ENCODE measurements at regions not wholly inside any gene's neighbourhood (a gene's known extent, or its start where the extent isn't known, plus 50 kb on each side); places are given as distances from the start of the nearest gene placed in this dataset.
"Not testable (repeated sequence)": the region's sequence is repeated elsewhere in the genome, so short reads cannot be mapped to it uniquely, and the experiment has no call there.

GRCh38 chr7:16265863-16266458, 155.4 kb downstream of the CRPPA start:
- no peak for DNase-seq

DNA sequence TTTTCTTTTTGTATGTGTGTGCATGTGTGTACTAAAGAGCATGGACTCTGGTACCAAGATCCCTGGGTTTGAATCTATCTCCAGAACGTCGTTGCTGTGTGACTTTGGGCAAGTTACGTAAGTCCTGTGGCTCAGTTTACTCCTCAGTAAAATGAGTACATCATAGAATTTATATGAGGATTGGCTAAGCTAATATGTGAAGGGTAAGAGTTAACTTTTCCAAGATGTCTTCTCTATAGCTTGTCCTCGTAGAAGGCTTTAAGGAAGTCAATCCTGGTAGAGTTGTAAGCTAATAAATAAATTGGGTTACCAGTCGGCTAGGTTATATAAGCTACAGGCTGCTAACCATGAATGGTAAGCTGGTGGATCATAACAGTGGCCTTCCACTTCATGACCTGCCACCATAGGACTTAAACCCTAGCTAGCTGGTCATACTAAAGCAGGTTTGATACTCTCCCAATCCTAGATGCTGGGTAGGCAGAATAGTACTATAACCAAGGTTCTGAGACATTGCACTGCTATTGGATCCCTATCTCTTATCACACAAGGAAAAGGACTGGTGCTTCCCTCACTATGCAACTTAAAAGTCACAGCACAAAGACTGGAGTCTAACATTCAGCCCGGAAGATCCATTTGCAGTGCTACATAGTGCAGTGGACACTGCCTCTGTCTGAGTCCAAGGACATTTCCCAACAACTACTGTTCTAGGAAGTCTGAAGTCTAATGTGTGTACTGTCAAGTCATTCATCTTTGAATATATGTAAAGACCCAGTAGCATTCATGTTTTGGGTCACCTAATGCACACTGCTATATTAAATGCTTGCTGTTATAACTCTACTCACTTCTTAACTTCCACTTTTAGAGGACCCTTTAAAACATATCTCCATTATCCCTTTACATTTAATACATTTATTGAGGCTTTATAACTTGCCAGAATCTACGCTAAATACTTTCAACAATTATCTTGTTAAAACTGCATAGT, 156.2 kb downstream of the CRPPA start:
- no peak for DNase-seq

DNA sequence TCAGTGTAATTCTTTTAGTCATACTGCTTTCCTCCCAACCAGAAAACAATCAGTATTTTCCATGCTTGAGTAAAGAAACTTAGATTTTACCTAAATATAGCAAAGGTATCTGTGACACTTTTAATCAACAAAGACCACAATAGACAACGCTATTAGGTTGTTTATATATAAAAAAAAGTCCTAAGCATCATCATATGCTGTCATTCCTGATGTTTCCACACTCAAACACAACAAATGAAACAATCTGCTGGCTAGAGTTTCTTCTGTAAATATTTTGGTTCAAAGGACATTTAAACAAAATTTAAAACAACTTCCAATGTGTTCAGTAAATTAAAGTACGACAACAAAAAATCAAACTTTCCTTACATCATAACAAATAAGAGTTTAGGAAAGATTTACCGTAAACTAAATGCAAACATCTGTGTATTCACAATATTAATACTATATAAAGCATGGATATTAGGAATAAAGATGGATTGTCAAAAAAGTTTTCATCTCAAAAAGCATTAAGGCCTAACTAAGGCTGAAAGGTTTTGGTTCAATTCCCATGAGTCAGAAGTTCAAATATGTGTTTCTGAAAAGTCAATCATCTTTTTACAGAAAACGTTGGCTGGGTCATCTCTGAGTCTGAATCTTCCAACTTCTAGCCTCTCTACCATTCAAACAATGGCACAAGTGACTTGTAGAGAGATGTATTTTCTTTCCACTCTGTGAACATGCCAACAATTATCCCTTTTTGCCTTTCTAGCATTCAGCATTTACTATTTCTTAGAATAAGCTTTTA, 157.1 kb downstream of the CRPPA start:
- DNase-seq: no peak

- not testable (repeated sequence) for DNase-seq
These were observed 158.0 kb downstream of the CRPPA start for GRCh38 chr7:16263377-16263776.

- no peak for DNase-seq
These were observed 159.7 kb downstream of the CRPPA start for GRCh38 chr7:16261654-16262053.

- DNase-seq: no peak
These were observed 160.2 kb downstream of the CRPPA start for GRCh38 chr7:16261100-16261499.

- no peak for DNase-seq
These were observed 161.1 kb downstream of the CRPPA start for GRCh38 chr7:16260236-16260728.

GRCh38 chr7:16256419-16256818, 164.9 kb downstream of the CRPPA start:
- not testable (repeated sequence) for DNase-seq

DNA sequence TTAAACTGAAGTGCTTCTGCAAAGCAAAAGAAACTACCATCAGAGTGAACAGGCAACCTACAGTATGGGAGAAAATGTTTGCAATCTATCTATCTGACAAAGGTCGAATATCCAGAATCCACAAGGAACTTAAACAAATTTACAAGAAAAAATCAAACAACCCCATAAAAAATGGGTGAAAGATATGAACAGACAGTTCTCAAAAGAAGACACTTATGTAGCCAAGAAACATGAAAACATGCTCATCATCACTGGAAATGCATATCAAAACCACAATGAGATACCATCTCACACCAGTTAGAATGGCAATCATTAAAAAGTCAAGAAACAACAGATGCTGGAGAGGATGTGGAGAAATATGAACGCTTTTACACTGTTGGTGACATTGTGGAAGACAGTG, 165.4 kb downstream of the CRPPA start:
- not testable (repeated sequence) for DNase-seq

GRCh38 chr7:16250655-16251054, 170.7 kb downstream of the CRPPA start:
- DNase-seq: not testable (repeated sequence)

DNA sequence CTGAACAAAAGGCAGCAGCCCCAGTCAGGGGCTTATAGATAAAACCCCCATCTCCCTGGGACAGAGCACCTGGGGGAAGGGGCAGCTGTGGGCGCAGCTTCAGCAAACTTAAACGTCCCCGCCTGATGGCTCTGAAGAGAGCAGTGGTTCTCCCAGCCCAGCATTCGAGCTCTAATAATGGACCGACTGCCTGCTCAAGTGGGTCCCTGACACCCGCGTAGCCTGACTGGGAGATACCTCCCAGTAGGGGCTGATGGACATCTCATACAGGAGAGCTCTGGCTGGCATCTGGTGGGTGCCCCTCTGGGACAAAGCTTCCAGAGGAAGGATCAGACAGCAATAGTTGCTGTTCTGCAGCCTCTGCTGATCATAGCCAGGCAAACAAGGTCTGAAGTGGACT, 172.1 kb downstream of the CRPPA start:
- not testable (repeated sequence) for DNase-seq

DNA sequence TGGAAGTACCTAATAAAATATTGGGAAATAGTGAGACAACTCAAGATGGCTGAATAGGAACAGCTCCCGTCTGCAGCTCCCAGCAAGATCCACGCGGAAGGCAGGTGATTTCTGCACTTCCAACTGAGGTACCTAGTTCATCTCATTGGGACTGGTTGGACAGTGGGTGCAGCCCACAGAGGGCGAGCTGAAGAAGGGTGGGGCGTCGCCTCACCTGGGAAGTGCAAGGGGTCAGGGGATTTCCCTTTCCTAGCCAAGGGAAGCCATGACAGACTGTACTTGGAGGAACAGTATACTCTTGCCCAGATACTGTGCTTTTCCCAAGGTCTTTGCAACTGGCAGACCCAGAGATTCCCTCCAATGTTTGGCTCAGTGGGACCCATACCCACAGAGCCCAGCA, 172.8 kb downstream of the CRPPA start:
- not testable (repeated sequence) for DNase-seq

- DNase-seq: no peak
These were observed 176.9 kb downstream of the CRPPA start for GRCh38 chr7:16244469-16244868.

DNA sequence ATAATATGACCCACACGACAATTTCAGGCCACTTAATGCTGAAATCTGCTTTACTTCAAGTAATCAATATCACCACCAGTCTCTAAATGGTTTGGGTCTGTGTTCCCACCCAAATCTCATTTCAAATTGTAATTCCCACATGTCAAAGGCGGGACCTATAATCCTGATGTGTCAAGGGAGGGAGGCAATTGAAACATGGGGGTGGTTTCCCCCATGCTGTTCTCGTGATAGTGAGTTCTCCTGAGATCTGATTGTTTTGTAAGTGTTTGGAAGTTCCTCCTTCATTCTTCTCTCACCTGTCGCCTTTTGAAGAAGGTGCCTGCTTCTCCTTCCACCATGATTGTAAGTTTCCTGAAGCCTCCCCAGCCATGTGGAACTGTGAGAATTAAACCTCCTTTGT, 178.4 kb downstream of the CRPPA start:
- DNase-seq: no peak

DNA sequence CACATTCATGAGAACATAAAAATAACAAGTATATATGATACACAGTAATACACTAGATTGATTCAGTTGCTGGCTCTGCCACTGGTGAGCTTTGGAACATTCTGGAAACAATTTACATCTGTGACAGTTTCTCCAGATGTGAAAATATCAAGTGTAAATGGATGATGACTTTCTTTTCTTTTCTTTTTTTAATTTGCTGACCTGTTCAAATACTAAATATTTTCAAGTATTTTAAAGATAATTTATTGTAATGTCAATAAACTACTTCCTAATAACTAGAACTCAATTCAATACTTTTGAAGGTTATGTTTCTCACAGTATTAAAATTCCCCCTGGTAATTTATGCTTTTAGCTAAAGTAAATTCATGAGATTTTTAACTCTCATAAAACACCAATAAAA, 180.3 kb downstream of the CRPPA start:
- DNase-seq: no peak

DNA sequence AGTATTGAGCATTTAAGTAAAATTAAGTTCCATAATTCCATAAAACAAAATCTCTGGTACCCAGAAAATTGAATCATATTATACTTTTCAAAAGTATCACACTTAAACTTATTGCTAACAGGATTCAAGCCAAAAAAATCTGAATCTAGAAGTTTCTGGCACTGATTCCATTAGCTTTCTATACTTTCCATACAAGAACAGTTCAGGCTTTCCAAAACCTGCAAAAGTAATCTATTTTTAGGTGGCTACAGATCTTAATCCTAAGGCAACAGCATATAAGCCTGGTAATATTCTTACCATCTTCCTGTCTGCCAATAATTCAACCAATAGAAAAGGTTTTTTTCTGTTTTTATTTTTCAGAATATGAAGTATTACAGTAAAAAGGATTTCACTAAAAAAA, 185.0 kb downstream of the CRPPA start:
- no peak for DNase-seq

- no peak for DNase-seq
These were observed 185.9 kb downstream of the CRPPA start for GRCh38 chr7:16235147-16236114.

DNA sequence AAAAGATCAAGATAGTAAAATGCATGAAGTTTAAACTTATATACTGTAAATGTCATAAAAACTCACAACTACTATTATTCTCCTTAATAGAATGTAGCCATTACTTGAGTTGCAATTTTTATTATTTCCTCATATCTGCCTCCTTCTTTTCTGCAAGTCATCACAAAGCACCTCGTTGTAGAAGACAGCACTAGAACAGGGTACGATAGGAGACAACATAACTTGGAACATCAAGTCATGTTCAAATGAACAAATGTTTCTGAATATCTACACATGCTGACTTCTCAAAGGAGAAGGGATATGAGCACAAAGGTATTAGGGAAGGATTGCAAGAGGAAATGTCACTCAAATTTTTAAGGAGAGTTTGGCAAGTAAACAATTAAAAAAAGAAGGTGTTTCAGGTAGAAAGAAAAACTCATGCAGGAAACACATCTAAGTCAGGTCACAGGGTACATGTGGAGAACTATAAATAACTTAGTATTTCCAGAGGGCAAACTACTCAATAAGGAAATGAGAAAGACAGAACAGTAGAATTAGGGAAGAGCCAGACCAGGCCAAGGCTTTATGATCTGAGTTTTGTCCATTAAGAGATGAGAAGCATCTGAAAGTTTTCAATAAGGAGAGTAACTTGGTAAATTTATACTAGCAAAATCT, 186.7 kb downstream of the CRPPA start:
- no peak for DNase-seq

DNA sequence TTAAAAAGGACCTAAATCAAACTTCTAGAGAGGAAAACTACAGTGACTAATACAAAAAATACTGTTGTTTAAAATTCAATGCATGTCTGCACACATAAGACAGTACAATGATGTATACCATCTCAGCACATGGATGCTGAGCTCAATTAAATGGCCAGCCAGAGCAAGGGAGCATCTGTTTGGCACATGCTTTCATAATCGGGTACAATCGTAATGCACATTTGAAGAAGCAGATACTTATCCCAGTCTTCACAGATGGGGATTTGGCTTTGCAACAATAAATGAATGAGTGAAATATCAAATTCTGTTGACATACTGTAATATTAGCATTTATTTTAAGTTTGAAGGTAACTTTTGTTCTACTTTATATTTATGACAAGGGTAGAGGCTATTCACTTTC, 187.8 kb downstream of the CRPPA start:
- no peak for DNase-seq

DNA sequence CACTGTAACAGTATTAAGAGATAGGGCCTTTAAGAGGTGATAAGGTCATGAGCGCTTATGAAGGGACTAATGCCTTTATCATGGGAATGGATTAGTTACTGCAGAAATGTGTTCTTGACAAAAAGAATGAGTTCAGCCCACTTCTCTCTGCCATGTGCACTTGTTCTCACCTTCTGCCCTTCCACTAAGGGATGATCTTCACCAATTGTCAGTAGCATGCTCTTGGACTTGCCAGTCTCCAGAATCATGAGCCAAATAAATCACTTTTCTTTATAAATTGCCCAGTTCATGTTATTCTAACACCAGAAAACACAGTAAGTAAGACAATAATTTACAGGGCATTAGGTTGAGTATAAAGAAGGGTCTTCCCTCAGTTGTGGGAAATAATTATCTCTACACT, 189.1 kb downstream of the CRPPA start:
- DNase-seq: no peak

GRCh38 chr7:16223963-16224707, 197.2 kb downstream of the CRPPA start:
- DNase-seq: peak; percentile 26
